T-cell (primary cell): ENCODE measurements at regions not wholly inside any gene's neighbourhood (a gene's known extent, or its start where the extent isn't known, plus 50 kb on each side); places are given as distances from the start of the nearest gene placed in this dataset.

Source experiments
- ATAC-seq, 4 experiments: fragments of 200-7000 bp in 3 of 4; fragments of 150-1000 bp in 1 of 4; cut with Tn5 transposase; replicated peaks in 1 of 4; 1 replicate in 3 of 4; 2 replicates in 1 of 4; pipeline ENCODE4 v1.10.0; 2021; ENCODE audit warnings: moderate library complexity in 3 of 4, mild to moderate bottlenecking in 2 of 4, moderate number of reproducible peaks in 1 of 4
- CTCF ChIA-PET, 2 donors: fragments of 300-600 bp; sonication (Branson Sonifier 250); formaldehyde crosslinking; loops; one replicate each; lab custom pipeline; 2022; ENCODE audit warnings: antibody characterized with exemption in 2 of 2; lab: Charles Lee
- POLR2A ChIA-PET, 2 donors: fragments of 300-600 bp; sonication (Branson Sonifier 250); formaldehyde crosslinking; loops; one replicate each; lab custom pipeline; 2022; ENCODE audit warnings: antibody characterized with exemption in 2 of 2; lab: Charles Lee
- DNase-seq, 35 experiments: peaks; one replicate each; pipeline versions ENCODE4 v3.0.0 to v3.0.0-alpha.2; 2013 to 2023
- H3K27ac ChIP-seq: one replicate; pipeline ENCODE4 v1.5.1; 2013; ENCODE audit warnings: low read length
- H3K27me3 ChIP-seq, 2 experiments: replicated peaks in 1 of 2; 1 replicate in 1 of 2; 2 replicates in 1 of 2; pipeline versions ENCODE4 v1.6.1 to v1.7.0; 2013; ENCODE audit warnings: low read length in 1 of 2, mixed read lengths in 1 of 2; ENCODE audit not compliant: control insufficient read depth in 2 of 2, insufficient read depth in 2 of 2; ENCODE audit errors: extremely low read depth in 1 of 2
- H3K36me3 ChIP-seq, 2 donors: 1 replicate in 1 of 2; 2 replicates in 1 of 2; pipeline versions ENCODE4 v1.6.1 to v1.7.0; 2013; ENCODE audit warnings: low read length in 1 of 2; ENCODE audit not compliant: control insufficient read depth in 2 of 2, insufficient read depth in 1 of 2; ENCODE audit errors: extremely low read depth in 1 of 2
- H3K4me1 ChIP-seq, 2 experiments: 1 replicate in 1 of 2; 2 replicates in 1 of 2; pipeline versions ENCODE4 v1.6.1 to v1.7.0; 2013; ENCODE audit warnings: low read length in 2 of 2, mixed read lengths in 1 of 2; ENCODE audit not compliant: insufficient read depth in 2 of 2, control insufficient read depth in 1 of 2; ENCODE audit errors: extremely low read depth in 1 of 2
- H3K4me3 ChIP-seq, 2 donors: 1 replicate in 1 of 2; 2 replicates in 1 of 2; pipeline versions ENCODE4 v1.5.1 to v1.7.0; 2013; ENCODE audit warnings: mild to moderate bottlenecking in 2 of 2, low read length in 1 of 2, moderate library complexity in 1 of 2; ENCODE audit not compliant: control insufficient read depth in 1 of 2; ENCODE audit errors: extremely low read depth in 1 of 2
- H3K9me3 ChIP-seq: 2 replicates; pipeline ENCODE4 v1.7.0; 2013
- H3K27ac Mint-ChIP-seq, 2 donors: one replicate each; pipeline ENCODE4 v1.8.0; 2020 to 2021; ENCODE audit warnings: mild to moderate bottlenecking in 2 of 2, mixed read lengths in 2 of 2
- H3K27me3 Mint-ChIP-seq, 2 donors: one replicate each; pipeline ENCODE4 v1.8.0; 2021 to 2022; ENCODE audit warnings: mixed read lengths in 2 of 2
- H3K36me3 Mint-ChIP-seq: one replicate; pipeline ENCODE4 v1.8.0; 2021; ENCODE audit warnings: mixed read lengths
- H3K4me1 Mint-ChIP-seq, 3 donors: one replicate each; pipeline ENCODE4 v1.8.0; 2020 to 2022; ENCODE audit warnings: mixed read lengths in 3 of 3, mild to moderate bottlenecking in 1 of 3
- H3K4me3 Mint-ChIP-seq, 3 donors: one replicate each; pipeline ENCODE4 v1.8.0; 2020 to 2022; ENCODE audit warnings: mild to moderate bottlenecking in 3 of 3, mixed read lengths in 3 of 3, moderate library complexity in 3 of 3
- H3K9me3 Mint-ChIP-seq, 3 donors: one replicate each; pipeline ENCODE4 v1.8.0; 2020 to 2022; ENCODE audit warnings: mixed read lengths in 3 of 3
- WGBS: methylation state at CpG from one replicate; pipeline ENCODE4 v1.1.5; 2013; ENCODE audit warnings: missing lambda C conversion rate; ENCODE audit not compliant: insufficient coverage; 5-methylcytosine and 5-hydroxymethylcytosine counted together

- Histone ChIP-seq H3K27ac (no peak overlapping the region), H3K27me3 (no peaks in the 10 kb centered on the region), H3K9me3 (no peaks in the 10 kb centered on the region), H3K4me3 (no peak overlapping the region), H3K36me3 (no peaks in the 10 kb centered on the region), H3K4me1 (no peaks in the 10 kb centered on the region)
- POLR2A ChIA-PET: no interaction called here
- no peak for DNase-seq
- ATAC-seq: no peak
- peaks cover 0 to 2% (median 0%) of the 10 kb centered on the region in 3 donors for H3K4me1 Mint-ChIP-seq
- H3K27ac Mint-ChIP-seq: no peak overlapping the region
- no peaks in the 10 kb centered on the region for H3K36me3 Mint-ChIP-seq
- WGBS: no CpG with 5 or more reads among the region's 1 CpG
- H3K9me3 Mint-ChIP-seq: peaks cover 0 to 4% (median 2%) of the 10 kb centered on the region in 3 donors
- CTCF ChIA-PET: interaction anchor here in 1 of 2 donors (0.6 kb wide), 1 partner anchor 414 kb away, joined by 8 read pairs; no protein-coding TSS in a partner anchor
- H3K4me3 Mint-ChIP-seq: no peak overlapping the region
- no peaks in the 10 kb centered on the region for H3K27me3 Mint-ChIP-seq
Measured at GRCh38 chr6:14974372-14974771, 271.5 kb upstream of the JARID2 start.

GRCh38 chr6:14974792-14975470 is 270.9 kb upstream of the JARID2 start:
- H3K27ac ChIP-seq: no peak overlapping the region
- H3K4me1 ChIP-seq: no peaks in the 10 kb centered on the region
- ChIA-PET CTCF (interaction anchor here in 1 of 2 donors (0.6 to 0.7 kb wide), 2 partner anchors 413 to 1968 kb away, joined by 3 to 8 read pairs; no protein-coding TSS in a partner anchor), POLR2A (no interaction called here)
- Mint-ChIP-seq H3K4me1 (peaks cover 0 to 2% (median 0%) of the 10 kb centered on the region in 3 donors), H3K27me3 (no peaks in the 10 kb centered on the region), H3K9me3 (peaks cover 0 to 2% (median 0%) of the 10 kb centered on the region in 3 donors), H3K27ac (no peak overlapping the region), H3K36me3 (no peaks in the 10 kb centered on the region), H3K4me3 (no peak overlapping the region)
- ATAC-seq (no peak), DNase-seq (no peak)
- H3K36me3 ChIP-seq: no peaks in the 10 kb centered on the region
- 90% methylated on average over 2 of the region's 4 CpGs for WGBS
- no peak overlapping the region for H3K4me3 ChIP-seq
- no peaks in the 10 kb centered on the region for H3K27me3 ChIP-seq
- no peaks in the 10 kb centered on the region for H3K9me3 ChIP-seq

DNA sequence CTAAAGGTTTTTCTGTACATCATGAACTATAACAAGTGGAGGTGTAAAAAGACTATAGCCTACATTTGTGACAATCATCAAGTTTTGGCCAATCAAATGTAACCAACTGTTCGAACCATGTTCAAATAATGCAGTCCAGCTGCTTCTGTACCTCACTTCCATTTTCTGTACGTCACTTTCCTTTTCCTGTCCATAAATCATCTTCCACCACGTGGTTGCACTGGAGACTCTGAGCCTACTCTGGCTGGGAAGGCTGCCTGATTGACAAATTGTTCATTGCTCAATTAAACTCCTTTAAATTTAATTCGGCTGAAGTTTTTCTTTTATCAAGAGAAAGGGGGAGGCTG is 270.4 kb upstream of the JARID2 start:
- DNase-seq: no peak
- ATAC-seq: no peak

GRCh38 chr6:14977747-14978382 is 268.0 kb upstream of the JARID2 start:
- Mint-ChIP-seq H3K9me3 (no peaks in the 10 kb centered on the region), H3K27ac (no peak overlapping the region), H3K27me3 (peaks cover 6 to 7% of the 10 kb centered on the region in 2 donors), H3K36me3 (no peaks in the 10 kb centered on the region), H3K4me3 (no peak overlapping the region), H3K4me1 (peaks cover 0 to 2% (median 0%) of the 10 kb centered on the region in 3 donors)
- Histone ChIP-seq H3K27me3 (peaks cover 0 to 8% of the 10 kb centered on the region in 2 experiments), H3K27ac (no peak overlapping the region), H3K4me3 (no peak overlapping the region), H3K4me1 (no peaks in the 10 kb centered on the region), H3K9me3 (no peaks in the 10 kb centered on the region), H3K36me3 (no peaks in the 10 kb centered on the region)
- no CpG with 5 or more reads among the region's 1 CpG for WGBS
- POLR2A ChIA-PET: interaction anchor here in 1 of 2 donors (0.5 kb wide), 1 partner anchor 129 kb away, joined by 3 read pairs; no protein-coding TSS in a partner anchor
- ATAC-seq (no peak), DNase-seq (no peak)
- CTCF ChIA-PET: no interaction called here

More for the DNA sequence above, 270.4 kb upstream of the JARID2 start:
- no peak overlapping the region for H3K27ac Mint-ChIP-seq
- H3K27me3 ChIP-seq: no peaks in the 10 kb centered on the region
- H3K4me3 Mint-ChIP-seq: no peak overlapping the region
- peaks cover 0 to 2% (median 0%) of the 10 kb centered on the region in 3 donors for H3K4me1 Mint-ChIP-seq
- no peak overlapping the region for H3K27ac ChIP-seq
- H3K36me3 Mint-ChIP-seq: no peaks in the 10 kb centered on the region
- H3K9me3 Mint-ChIP-seq: no peaks in the 10 kb centered on the region
- H3K4me1 ChIP-seq: no peaks in the 10 kb centered on the region
- H3K4me3 ChIP-seq: no peak overlapping the region
- POLR2A ChIA-PET: interaction anchor here in 1 of 2 donors (0.6 kb wide), 1 partner anchor 835 kb away, joined by 3 read pairs; no protein-coding TSS in a partner anchor
- 50% methylated on average over 1 of the region's 4 CpGs for WGBS
- H3K9me3 ChIP-seq: no peaks in the 10 kb centered on the region
- no peaks in the 10 kb centered on the region for H3K27me3 Mint-ChIP-seq
- H3K36me3 ChIP-seq: no peaks in the 10 kb centered on the region
- CTCF ChIA-PET: interaction anchor here in 1 of 2 donors (0.7 kb wide), 1 partner anchor 1967 kb away, joined by 3 read pairs; no protein-coding TSS in a partner anchor

GRCh38 chr6:14981960-14982359 is 263.9 kb upstream of the JARID2 start:
- Histone ChIP-seq H3K27ac (no peak overlapping the region), H3K9me3 (no peaks in the 10 kb centered on the region), H3K36me3 (no peaks in the 10 kb centered on the region), H3K27me3 (peaks cover 0 to 9% of the 10 kb centered on the region in 2 experiments), H3K4me3 (no peak overlapping the region), H3K4me1 (no peaks in the 10 kb centered on the region)
- POLR2A ChIA-PET: no interaction called here
- Mint-ChIP-seq H3K27me3 (peaks cover 13 to 14% of the 10 kb centered on the region in 2 donors), H3K4me3 (no peak overlapping the region), H3K36me3 (no peaks in the 10 kb centered on the region), H3K9me3 (no peaks in the 10 kb centered on the region), H3K4me1 (no peaks in the 10 kb centered on the region), H3K27ac (no peak overlapping the region)
- WGBS: 75% methylated on average over 8 of the region's 8 CpGs
- ATAC-seq: no peak
- CTCF ChIA-PET: no interaction called here
- DNase-seq: no peak

DNA sequence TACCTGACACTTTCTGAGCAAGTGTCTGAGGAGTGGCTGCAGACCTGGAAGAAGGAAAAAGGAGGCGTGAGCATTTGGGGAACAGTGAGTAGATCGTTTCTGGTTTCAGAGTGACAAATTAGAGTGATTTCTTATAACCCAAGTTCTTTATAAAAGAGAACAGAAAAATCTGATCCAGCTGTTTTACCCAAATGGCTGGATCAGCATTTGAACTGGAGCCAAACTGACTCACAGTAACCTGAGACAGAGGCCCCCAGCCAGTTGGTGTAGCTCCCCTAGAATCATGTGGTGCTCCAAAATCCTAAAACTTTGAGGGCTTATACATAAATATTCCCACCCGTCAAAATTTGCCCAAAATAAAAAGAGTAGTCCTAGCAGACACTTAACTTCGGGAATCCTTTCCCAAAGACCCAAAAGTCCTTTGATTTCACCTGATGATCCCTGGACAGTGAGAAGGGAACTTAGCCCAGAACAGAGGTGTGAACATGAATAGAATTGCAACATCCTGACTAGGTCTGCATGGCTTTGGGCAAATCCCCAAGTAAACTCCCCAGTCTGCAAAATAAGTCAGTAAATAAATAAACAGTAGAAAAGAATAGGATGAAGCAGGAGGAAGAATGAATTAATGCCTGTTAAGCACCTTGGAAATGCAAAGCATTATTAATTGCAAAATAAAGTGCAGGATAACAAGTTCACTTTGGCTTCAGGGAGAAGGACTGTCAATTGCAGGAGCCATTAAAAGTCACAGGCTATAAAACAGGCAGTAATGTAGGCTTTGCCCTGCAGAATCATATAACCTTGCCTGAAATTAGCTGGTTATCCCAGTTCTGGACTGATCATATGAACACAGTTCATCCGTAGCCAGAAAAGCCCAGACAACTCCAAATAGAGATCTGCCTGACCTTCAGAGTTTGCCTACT is 262.0 kb upstream of the JARID2 start:
- ATAC-seq (no peak), DNase-seq (no peak)
- Mint-ChIP-seq H3K27ac (no peak overlapping the region), H3K9me3 (no peaks in the 10 kb centered on the region), H3K4me1 (no peaks in the 10 kb centered on the region), H3K36me3 (no peaks in the 10 kb centered on the region), H3K27me3 (peaks cover 13 to 14% of the 10 kb centered on the region in 2 donors), H3K4me3 (no peak overlapping the region)
- peaks cover 0 to 9% of the 10 kb centered on the region in 2 experiments for H3K27me3 ChIP-seq
- ChIA-PET CTCF (no interaction called here), POLR2A (no interaction called here)
- no peaks in the 10 kb centered on the region for H3K4me1 ChIP-seq
- no peaks in the 10 kb centered on the region for H3K9me3 ChIP-seq
- no peak overlapping the region for H3K4me3 ChIP-seq
- no peak overlapping the region for H3K27ac ChIP-seq
- 100% methylated on average over 1 of the region's 5 CpGs for WGBS
- no peaks in the 10 kb centered on the region for H3K36me3 ChIP-seq
